HG03025 (cell line): ENCODE measurements at regions not wholly inside any gene's neighbourhood (a gene's known extent, or its start where the extent isn't known, plus 50 kb on each side); places are given as distances from the start of the nearest gene placed in this dataset.

ENCODE experiments used
- ATAC-seq: cut with Tn5 transposase; IDR thresholded peaks from one replicate; pipeline ENCODE4 v1.9.1; 2021; ENCODE audit warnings: mild to moderate bottlenecking, moderate library complexity; ENCODE audit not compliant: unreplicated experiment, low FRiP score

- ATAC-seq = no peak
Measured at GRCh38 chr22:47783433-47784366, 1021.2 kb downstream of the TBC1D22A start.

- no peak for ATAC-seq
Measured at GRCh38 chr22:47782328-47783075, 1020.1 kb downstream of the TBC1D22A start.

GRCh38 chr22:47781427-47782111 lies 1019.1 kb downstream of the TBC1D22A start:
- ATAC-seq = no peak

GRCh38 chr22:47781024-47781423 lies 1018.6 kb downstream of the TBC1D22A start:
- no peak for ATAC-seq

GRCh38 chr22:47780281-47780875 lies 1017.9 kb downstream of the TBC1D22A start:
- no peak for ATAC-seq

GRCh38 chr22:47779474-47779873 lies 1017.0 kb downstream of the TBC1D22A start:
- ATAC-seq = no peak

GRCh38 chr22:47778160-47778658 lies 1015.8 kb downstream of the TBC1D22A start:
- no peak for ATAC-seq

- no peak for ATAC-seq
Measured at GRCh38 chr22:47777426-47777825, 1015.0 kb downstream of the TBC1D22A start.

- no peak for ATAC-seq
Measured at GRCh38 chr22:47776329-47776728, 1013.9 kb downstream of the TBC1D22A start.

- no peak for ATAC-seq
Measured at GRCh38 chr22:47775686-47776085, 1013.2 kb downstream of the TBC1D22A start.

- no peak for ATAC-seq
Measured at GRCh38 chr22:47775191-47775590, 1012.7 kb downstream of the TBC1D22A start.

- ATAC-seq = no peak
Measured at GRCh38 chr22:47773635-47774034, 1011.2 kb downstream of the TBC1D22A start.

GRCh38 chr22:47772864-47773263 lies 1010.4 kb downstream of the TBC1D22A start:
- ATAC-seq = no peak

- no peak for ATAC-seq
Measured at GRCh38 chr22:47769652-47770051, 1007.2 kb downstream of the TBC1D22A start.

- no peak for ATAC-seq
Measured at GRCh38 chr22:47768027-47768426, 1005.6 kb downstream of the TBC1D22A start.

GRCh38 chr22:47767403-47767802 lies 1005.0 kb downstream of the TBC1D22A start:
- ATAC-seq = no peak

GRCh38 chr22:47765757-47766156 lies 1003.3 kb downstream of the TBC1D22A start:
- no peak for ATAC-seq

GRCh38 chr22:47762141-47762540 lies 999.7 kb downstream of the TBC1D22A start:
- ATAC-seq = no peak

GRCh38 chr22:47759909-47760308 lies 997.5 kb downstream of the TBC1D22A start:
- ATAC-seq = no peak

GRCh38 chr22:47757741-47758140 lies 995.3 kb downstream of the TBC1D22A start:
- no peak for ATAC-seq
